ENCODE measurements at regions not wholly inside any gene's neighbourhood (a gene's known extent, or its start where the extent isn't known, plus 50 kb on each side); places are given as distances from the start of the nearest gene placed in this dataset.
"Not testable (repeated sequence)": the region's sequence is repeated elsewhere in the genome, so short reads cannot be mapped to it uniquely, and the experiment has no call there.

DNA sequence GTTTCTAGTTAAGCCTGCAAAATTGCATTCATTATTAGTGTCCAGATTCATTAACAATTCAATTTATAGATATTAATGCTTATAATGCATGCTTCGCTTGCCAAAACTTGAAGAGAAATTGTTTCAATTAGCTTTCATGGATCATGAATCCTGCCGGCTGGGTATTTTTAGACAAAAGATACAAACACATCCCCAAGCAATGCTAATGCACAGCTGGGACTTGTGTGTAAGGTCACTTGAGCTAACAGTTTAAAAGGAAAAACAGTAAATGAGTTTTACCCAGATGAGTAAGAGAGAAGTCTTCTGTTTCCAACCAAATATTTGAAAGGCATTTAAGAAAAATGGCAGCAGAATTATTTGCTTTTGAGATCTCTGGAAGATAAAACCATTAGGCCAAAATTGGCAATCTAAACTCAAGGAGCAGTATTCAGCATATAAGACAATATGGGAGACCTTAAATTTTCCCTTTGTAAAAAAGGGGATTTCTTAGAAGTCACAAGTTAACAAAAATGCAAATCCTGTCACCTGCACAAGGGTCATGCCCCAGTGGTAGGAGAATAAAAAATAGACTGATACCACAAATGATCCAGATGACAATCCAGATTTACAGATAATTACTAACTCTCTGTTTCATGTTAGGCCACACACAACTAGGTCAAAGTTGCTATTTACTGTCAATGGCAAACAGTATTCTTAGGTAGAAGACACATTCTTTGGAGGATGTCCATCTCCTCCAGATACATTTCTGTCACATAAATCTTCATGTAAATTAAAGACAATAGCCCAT is 418.4 kb upstream of the PMFBP1 start:
- no peak for DNase-seq

DNA sequence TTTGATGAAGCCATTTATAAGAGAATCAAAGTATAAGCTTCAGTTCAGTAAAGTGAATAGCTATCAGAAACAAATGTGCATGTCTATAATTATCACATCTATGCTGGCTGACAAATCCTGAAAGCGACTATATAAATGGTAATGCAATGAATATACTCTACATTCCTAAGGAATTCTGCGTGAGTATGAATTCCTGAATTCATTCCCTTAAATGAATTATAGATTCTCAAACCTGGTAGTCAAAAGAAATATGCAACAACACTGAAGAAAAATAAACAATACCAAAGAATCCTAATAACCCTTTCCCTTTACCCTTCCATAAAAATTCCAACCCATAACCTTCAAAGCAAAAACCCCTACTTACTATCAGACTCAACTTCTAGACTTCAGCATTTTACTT is 416.6 kb upstream of the PMFBP1 start:
- no peak for DNase-seq

DNA sequence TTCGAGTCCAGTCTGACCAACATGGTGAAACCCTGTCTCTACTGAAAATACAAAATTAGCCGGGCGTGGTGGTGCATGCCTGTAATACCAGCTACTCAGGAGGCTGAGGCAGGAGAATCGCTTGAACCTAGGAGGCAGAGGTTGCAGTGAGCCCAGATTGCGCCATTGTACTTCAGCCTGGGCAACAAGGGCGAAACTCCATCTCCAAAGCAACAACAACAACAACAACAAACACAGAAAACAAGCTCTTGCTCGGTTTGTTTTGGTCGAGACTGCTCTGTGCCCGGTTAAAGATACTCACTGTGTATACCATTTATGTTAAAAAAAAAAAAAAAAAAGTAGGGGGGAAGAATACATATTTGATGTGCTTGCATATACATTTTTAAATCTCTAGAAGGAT is 406.1 kb upstream of the PMFBP1 start:
- not testable (repeated sequence) for DNase-seq

DNA sequence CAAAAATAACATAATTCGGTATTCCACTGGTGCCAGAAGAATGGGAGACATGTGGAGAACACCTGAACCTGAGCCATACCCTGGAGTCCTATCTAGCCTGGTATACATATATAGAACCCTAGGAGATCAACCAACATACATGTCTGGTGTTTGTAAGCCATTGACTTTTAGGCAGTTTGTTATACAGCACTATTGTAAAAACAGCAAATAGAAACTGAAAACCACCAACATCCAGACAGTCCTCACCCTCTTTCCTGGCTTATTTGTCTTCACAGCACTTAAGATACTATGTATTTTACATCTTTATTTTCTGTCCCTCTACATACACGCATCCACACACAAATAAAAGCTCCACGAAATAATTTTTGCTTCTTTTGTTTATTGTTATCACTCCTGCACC is 404.2 kb upstream of the PMFBP1 start:
- no peak for DNase-seq

DNA sequence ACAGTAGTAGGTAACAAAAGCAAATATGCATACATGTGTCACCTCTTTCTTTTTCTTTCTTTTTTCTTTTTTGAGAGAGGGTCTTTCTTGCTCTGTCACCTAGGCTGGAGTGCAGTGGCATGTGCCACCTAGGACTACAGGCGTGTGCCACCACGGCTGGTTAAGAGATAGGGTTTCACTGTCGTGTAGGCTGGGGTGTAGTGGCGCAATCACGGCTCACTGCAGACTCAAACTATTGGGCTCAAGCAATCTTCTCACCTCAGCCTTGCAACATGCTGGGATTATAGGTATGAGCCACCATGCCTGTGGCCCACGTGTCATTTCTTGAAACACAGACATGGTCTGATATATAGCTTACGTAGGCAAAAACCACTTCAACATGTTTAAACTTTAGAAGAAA is 397.7 kb upstream of the PMFBP1 start:
- DNase-seq, result no peak

DNA sequence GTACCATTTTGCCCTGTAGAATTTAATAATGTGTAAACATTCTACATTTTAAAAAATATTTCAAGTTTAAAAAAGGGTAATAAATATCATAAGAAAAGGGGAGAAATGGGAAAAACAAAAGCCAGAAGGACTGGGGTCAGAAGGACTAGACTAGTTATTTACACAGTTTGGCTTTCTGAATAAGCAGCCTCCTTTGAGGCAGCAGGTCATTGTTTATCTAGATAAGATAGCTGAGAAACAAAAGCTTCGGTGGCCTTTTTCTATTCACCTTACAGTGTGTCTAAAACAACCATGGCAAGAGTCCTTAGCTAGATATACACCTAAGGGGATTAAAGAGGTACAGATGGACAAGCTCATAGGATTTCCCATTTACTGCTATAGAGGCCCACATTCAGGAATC is 396.5 kb upstream of the PMFBP1 start:
- DNase-seq, result no peak

DNA sequence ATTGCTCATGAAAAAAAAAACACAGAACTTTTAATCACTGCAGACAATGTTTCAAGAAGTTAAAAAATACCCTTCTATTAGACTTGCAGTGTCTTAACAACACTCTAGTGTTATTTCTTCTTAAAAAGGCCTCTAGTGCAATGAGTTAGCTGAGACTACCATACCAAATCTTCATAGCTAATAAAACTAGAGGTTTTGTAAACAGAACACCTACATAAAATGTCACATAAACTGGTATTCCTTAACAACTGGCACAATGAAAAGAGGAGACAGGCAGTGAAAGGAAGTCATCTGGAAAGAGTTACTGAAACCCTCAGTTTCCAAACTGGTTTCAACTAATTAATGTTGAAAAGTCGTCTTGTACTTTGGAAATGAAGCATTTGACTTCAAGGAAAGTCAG is 394.2 kb upstream of the PMFBP1 start:
- DNase-seq, result no peak

DNA sequence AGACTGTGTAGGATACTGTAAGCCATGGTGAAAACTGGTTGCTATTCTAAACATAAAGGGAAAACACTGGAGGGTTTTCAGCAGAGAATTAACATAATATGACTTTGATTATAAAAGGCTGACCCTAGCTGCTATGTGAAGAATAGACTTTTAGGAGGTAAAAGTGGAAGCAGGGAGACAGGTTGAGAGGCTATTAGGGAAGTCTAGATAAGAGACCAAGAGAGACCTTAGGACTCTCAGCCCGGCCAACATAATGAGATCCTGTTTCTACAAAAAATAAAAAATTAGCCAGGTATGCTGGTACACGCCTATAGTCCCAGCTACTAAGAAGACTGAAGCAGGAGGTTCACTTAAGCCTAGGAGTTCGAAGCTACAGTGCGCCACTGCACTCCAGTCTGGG is 393.2 kb upstream of the PMFBP1 start:
- no peak for DNase-seq

DNA sequence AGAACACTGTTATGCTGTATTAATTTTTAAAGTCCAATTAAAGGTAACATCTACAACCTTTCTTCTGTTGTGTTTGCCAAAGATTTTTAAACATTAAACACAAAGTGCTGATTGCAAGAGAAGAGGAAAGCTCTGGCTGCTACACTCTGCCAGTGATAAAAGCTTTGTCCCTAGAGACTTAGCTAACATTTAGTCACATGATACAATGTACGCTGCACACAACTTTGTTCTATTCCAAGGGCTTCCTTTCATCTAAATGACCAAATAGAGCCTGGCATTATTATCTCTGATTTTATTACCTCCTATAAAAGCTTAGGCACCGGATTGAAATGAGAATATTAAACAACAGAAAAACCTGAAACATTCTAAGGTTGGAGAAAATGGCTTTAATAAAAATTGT is 388.7 kb upstream of the PMFBP1 start:
- no peak for DNase-seq

DNA sequence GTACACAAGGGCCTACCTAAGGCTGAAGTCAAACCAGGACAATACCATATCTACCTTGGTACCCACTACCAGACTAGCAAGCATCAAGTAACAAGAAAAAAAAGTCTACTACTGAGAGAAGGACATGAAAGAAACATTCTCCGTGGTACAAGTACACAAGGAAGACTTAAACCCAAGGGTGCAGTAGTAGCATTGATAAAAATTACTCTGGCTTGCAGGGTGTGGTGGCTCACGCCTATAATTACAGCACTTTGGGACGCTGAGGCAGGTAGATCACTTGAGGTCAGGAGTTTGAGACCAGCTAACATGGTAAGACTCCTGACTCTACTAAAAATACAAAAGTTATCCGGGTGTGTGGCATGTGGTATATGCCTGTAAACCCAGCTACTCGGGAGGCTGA is 386.5 kb upstream of the PMFBP1 start:
- DNase-seq, result no peak

DNA sequence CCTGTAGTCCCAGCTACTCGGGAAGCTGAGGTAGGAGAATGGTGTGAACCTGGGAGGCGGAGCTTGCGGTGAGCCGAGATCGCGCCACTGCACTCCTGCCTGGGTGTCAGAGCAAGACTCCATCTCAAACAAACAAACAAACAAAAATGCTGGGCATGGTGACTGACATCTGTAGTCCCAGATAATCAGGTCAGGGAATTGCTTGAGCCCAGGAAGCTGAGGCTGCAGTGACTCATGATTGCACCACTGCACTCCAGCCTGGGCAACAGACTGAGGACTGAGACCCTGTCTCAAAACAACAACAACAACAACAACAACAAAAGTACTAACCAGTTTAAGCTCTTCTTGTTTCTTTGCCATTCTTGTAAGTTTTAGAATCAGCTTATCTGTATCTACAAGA is 383.0 kb upstream of the PMFBP1 start:
- no peak for DNase-seq

DNA sequence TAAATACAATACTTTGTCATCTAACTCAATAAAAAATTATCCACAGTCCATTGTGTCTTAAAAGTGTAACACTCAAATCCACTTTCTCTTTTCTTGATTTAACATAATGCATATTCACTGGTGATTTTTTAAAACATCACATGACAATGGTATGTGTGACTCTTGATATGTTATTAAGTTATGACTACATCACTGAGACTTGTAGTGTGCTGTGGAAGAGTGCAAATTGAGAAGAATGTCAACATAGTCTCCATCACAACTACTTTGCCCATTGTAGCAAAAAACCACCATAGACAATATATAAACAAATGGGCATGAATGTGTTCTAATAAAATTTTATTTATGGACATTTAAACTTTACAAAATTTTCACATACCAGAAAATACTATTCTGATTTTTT is 380.7 kb upstream of the PMFBP1 start:
- DNase-seq, result no peak

DNA sequence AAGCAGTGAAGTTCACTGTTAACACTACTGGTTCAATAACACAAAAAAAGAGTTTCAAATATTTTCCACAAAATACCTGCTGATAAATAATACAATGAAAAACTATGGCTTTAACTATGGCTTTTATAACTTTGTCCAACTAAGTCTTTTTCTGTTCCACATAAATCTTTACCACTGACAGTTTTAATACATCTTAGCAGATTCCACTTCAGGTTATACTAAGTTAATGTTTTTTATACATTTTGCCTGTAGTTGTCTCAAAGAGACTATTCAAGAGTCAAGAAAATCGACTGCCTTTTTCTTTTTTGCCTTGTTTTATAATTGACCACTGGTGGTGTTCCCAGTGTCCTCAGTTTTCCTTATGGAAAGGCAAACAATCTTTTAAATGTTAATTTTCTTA is 379.7 kb upstream of the PMFBP1 start:
- DNase-seq, result no peak

DNA sequence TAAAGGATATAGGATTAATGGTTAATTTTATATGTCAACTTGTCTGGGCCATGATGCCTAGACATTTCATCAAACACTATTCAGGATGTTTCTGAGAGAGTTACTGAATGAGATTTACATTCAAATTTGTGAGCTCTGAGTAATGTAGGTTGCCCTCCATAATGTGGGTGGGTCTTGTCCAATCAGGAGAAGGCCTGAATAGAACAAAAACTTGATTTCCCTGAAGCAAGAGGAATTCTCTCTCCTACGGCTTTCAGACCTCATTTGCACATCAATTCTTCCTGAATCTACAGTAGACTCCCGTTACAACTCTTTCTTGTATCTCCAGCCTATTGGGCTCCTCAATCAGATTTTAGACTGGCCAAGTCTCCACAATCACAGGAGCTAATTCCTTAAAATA is 377.9 kb upstream of the PMFBP1 start:
- DNase-seq, result no peak

DNA sequence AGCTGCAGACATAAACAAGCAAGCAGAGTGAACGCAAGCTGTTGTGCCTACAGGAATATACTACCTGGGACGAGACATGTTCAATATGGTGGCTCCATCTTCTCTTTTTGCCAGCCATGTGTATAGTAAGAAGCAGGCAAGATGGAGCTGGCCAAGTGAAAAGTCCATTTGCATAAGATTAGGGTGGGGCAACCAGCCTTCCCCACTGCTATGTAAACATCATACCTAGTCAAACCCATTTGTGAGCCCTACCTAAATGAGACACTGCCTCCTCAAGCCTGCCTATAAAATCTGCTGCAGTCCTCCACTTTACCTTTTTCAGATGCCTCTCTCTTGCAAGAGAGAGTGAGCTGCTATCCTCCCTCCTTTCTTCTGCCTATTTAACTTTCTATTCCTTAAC is 370.1 kb upstream of the PMFBP1 start:
- DNase-seq, result no peak

DNA sequence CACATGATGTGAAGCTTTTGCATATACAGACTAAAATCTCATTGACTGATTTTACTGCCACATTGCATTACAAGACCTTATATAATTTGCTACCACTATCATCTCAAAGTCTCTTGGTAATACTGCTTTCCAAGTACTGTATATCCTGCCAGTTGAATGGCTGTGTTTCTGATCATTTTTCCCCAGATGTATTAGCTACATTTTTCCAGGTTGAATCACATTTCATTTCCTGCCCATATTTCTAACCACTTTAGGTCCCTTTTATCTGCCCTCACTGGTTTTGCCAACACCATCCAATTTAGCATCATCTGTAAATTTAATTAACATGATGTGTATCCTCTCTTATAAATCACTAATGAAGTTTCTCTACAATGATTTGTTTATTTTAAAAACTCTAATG is 365.7 kb upstream of the PMFBP1 start:
- no peak for DNase-seq

DNA sequence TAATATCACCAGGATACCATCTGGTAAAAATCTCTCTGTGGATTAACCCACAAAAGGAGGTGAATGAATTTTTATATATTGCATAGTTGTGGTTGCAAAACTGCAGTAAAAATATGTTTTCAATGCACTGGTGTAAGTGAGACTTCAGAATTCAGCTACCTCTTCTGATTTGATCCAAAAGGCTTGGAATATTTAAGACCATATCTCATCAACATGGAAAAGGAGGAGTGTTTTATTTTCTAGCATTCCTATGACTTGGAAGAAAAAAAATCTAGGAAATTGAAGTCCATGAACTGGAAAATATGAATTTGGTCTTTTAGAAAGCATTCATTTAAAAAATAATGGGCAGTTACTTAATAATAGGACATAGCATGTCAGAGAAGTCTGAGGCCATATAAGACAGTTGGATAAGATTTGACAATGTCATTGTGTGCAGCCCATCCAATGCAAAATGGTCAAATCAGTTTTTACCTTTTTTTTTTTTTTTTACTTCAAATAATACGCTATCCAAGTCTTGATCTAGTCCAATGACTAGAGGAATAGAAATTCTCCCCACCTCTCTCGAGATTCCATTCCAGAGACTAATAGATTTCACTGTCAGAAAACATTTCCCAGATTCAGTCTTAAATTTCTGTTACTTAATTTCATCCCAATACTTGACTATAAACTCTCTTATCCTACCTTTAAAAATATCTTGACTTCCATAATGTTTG is 364.9 kb upstream of the PMFBP1 start:
- DNase-seq, result no peak

DNA sequence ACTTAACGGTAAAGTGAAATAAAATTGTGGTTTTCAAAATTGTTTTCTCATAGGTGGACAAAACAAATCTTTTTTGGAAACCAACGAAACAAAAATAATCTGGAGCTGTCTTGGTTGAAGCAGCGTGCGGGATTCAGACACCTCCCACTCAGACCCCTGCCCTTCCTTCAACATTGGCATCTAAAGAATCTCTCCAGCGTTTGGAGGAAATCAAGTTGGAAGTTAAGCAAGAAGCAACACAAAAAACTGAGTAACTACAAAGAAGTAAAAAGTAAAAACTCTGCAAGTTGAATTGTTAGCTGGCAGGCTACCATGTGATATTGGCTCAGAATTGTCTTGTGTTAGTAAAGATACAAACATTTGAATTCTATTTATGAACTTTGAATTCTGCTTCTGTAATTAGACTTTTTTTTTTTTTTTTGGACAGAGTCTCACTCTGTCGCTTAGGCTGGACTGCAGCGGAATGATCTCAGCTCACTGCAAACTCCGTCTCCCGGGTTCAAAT is 361.0 kb upstream of the PMFBP1 start:
- no peak for DNase-seq

DNA sequence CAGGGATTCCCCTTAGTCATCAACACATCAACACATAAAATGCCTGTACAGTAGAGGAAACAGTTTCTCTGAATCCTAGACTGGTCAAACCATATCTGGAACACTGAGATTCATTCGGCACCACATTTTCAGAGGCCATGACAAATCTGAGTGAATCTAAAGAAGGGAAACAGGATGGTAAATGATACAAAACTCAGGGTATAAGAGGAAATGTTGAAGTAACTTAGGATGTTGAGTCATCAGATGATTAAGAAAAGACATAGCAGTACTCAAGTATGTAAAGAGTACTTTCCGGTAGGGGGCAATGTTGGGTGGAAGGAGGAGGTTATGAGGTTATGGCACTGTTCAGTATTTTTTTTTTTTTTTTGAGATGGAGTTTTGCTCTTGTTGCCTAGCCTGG is 358.5 kb upstream of the PMFBP1 start:
- DNase-seq, result no peak

DNA sequence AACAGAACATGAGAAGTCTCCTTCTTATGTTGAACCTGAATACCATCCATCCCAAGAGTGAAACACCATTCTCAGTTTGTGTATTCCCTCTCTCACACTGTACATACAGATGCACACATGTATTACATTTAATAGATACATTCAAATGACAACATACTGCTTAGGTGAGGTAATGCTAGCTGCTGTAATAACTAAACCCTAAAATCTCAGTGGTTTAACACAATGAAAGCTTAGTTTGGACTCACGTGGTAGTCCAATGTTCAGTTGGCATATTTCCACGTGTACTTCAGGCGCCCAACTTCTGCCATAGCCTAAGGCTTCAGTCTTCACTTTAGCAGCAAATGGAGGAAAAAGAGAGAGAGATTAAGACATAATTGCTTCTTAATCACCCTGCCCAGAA is 351.1 kb upstream of the PMFBP1 start:
- no peak for DNase-seq

DNA sequence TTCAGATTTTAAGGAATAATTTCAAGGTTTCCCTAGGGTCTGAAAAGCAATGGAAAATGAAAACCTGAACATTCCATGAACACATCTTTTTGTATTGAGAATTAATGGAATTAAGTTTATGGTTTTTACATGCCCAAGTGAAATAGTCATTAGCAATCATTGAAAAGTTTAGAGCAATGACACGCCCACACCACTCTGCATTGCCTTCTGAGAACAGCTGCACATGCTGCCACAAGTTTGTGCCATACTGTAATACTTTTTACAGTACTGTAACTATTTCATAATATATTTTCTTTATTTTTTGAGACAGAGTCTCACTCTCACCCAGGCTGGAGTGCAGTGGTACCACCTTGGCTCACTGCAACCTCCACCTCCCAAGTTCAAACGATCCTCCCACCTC is 345.2 kb upstream of the PMFBP1 start:
- DNase-seq, result no peak

DNA sequence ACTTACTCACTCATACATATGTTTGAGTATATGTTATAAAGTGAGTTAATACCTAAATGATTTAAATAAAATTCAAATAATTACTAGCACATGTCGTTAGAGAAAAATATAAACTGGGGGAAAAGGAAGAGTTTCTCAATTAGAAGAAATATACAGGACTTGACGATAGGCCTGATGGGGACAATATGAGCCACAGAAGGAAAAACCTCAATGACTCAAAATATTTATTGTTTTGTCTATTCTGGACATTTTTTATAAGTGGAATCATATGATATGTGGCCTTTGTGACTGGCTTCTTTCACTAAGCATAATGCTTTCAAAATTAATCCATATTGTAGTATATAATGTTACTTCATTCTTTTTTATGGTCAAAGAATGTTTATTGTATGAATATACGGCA is 339.2 kb upstream of the PMFBP1 start:
- no peak for DNase-seq

DNA sequence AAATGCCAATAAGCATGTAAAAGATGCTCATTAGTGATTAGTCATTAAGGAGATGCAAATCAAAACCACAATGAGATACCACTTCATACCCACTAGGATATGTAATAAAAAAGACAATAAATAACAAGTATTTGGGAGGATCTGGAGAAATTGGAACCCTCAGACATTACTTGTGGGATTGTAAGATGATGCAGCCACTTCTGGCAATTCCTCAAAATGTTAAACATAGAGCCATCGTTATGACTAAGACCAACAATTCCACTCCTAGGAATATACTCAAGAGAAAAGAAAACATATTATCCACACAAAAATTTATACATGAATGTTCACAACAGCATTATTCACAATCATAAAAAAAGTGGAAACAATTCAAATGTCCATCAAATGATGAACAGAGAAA is 336.2 kb upstream of the PMFBP1 start:
- no peak for DNase-seq

DNA sequence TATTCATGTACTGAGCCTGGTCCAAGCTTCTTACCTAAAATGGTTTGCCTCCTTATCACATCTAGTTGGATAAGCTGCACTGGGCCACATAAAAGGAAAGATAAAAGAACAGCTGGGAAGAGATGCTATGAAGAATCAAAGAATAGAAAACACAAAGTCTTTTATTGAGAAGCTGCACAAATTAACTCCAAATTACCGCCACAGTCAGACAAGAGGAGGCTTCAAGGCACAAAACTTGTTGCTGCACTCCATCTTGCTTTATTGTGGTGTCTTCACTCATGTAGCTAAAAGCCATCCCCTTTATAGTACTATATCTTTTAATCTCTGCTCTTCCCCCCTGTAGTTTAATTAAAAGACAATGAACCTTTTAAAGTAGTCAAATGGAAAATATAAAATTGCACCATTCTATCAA is 330.6 kb upstream of the PMFBP1 start:
- no peak for DNase-seq

Data from CD4-positive, alpha-beta T cell treated with Interleukin-17A for 1 hour (primary cell).